Globus pallidus (tissue), 1 donor: ENCODE measurements at regions not wholly inside any gene's neighbourhood (a gene's known extent, or its start where the extent isn't known, plus 50 kb on each side); places are given as distances from the start of the nearest gene placed in this dataset.

Source experiments
- DNase-seq: peaks from one replicate; pipeline ENCODE4 v3.0.0-alpha.2; 2015; ENCODE audit warnings: low spot score

DNA sequence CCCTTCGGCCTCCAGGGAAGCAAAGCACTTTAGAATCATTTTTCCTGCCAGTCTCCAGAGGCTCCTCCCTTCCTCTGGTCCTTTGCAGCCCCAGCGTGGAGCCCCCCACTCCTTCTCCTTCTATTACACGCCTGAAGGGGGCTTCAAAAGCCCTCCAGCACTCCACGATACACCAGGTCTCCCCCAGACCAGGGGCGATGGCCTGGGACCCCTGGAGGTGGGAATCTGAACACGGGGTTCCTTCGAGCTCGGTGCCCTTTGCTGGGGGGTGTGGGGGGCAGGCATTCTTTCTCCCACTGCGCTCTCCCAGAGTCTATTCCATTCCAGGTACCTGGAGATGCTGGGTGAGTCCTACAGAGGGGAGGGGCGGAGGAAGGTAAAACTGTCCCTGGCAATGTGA lies 97.6 kb downstream of the HMX1 start:
- no peak for DNase-seq

DNA sequence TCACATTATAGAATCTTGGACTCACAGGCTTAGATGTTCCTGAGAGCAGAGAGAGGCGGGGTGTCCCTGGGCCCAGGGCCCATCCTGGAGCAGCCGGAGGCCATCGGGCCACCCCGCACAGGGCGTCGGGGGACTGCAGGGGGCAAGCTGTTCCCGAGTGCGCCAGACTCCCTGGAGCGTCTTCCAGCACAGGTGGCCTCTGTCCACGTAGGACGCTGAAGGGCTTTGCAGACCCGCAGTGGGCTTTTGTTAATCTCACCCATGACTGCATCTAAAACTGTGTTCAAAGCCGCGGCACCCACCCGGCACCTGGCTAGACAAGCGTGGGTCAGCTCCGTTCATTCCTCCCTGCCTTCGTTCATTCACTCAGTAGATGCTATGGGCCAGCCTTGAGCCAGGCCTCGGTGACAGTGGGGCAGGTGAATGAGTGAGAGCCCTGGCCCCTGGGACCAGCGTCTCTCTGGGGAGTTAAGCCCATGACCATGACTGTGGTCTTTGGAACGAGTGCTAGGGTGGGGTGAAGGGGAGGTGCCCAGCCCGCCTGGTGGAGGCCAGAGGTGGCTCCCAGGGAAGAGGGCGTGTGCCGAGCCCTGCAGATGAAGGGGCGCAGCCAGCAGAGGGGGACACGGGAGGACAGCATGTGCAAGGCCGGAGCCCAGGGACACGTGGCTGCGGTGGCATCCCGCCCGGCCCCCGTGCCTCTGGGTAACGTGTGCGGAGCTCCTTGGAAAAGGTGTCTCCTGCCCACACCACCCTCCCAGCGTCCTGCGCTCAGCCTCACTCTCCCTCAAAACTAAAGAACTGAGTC lies 98.3 kb downstream of the HMX1 start:
- DNase-seq, result no peak

DNA sequence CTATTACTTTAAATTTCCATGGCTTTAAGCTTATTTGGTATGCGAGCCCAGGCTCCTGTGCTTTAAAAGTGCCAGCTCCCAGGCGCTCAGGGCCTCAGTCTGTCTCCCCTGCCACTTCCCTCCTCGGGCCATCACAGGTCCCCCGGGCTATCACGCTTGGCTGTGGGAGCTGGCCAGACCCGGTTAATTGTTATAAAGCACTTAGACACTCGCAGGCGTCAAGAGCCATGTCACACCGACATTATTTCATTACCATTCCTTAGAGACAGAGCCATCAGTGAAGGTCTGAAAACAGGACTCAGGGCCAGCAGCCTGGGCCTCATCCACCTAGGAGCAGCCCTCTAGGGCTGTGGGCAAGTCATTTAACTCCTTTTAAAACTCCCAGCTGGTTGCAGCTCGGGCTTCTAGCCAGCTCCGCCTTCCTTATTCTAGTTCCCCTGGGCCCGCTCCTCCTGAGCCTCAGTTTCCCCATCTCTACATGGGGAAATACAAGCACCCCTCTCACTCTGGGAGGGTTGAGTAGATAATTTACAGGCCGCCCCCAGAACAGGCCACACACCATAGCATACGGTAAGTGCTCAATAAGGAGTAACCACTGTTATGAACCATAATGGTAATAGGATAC lies 99.0 kb downstream of the HMX1 start:
- no peak for DNase-seq

DNA sequence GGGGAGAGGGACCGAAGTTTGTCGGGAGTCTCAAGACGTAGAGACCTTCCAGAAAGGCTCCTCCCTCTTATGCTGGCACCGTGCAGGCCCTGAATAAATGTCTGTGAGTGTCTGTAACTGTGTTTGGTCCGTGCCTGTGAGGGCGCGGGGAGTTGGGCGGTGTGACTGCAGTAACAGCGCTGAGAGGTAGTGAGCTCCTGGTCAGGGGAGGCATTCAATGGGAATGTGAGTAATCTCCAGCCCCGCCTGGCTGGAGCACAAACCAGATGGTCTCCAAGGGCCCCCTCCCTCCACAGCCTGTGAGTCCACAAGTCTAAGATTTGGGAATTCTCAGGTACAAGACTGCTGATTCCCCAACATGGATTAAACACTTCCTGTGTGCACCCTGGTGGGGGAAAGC lies 100.0 kb downstream of the HMX1 start:
- no peak for DNase-seq

DNA sequence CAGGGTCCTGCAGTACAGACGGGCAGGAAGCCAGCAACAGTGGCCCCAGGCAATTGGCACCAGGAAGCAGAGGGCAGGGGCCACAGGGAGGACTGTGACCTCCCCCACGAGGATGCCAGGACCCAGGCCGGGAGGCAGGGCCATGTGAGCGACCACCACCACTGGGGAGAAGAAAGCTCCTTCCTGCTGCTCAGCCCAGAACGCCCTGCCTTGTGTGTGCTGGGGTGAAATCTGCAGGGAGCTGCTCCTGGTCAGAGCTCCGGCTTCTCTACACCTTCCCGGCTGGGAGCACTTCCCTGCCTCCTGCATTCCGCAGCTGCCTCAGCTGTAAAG lies 100.4 kb downstream of the HMX1 start:
- no peak for DNase-seq

DNA sequence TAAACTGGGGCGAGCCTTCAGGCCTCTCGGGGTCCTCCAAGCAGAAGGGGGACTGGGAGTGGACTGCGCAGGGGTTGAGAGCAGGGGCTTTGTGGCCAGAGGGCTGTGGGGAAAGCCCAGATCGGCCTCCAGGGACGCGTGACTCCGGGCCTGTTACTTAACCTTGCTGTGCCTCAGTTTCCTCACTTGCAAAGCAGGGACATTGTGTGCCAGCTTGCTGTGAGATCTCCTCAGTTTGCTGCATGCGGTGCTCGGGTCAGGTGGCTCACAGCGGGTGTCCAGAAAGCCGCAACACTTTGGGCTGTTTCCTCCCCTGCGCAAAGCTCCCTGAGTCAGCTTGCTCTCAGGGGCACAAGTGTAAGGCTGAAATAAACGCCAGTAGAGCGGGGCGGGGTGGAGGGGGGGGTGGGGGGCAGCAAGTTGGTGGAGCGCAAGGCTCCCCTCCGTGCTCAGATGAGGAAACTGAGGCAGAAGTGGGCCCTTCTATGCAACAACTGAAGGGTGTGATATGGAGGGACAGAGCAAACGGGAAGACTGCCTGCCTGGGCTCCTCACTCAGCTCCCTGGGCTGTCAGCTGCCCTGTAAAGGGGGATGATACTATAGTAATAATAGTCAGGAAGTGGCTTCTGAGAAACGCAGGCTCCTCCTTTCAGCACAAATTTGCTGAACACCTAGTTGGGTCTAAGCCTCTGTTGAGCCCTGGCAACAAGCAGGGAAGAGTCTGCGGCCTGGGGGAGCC lies 101.0 kb downstream of the HMX1 start:
- no peak for DNase-seq

DNA sequence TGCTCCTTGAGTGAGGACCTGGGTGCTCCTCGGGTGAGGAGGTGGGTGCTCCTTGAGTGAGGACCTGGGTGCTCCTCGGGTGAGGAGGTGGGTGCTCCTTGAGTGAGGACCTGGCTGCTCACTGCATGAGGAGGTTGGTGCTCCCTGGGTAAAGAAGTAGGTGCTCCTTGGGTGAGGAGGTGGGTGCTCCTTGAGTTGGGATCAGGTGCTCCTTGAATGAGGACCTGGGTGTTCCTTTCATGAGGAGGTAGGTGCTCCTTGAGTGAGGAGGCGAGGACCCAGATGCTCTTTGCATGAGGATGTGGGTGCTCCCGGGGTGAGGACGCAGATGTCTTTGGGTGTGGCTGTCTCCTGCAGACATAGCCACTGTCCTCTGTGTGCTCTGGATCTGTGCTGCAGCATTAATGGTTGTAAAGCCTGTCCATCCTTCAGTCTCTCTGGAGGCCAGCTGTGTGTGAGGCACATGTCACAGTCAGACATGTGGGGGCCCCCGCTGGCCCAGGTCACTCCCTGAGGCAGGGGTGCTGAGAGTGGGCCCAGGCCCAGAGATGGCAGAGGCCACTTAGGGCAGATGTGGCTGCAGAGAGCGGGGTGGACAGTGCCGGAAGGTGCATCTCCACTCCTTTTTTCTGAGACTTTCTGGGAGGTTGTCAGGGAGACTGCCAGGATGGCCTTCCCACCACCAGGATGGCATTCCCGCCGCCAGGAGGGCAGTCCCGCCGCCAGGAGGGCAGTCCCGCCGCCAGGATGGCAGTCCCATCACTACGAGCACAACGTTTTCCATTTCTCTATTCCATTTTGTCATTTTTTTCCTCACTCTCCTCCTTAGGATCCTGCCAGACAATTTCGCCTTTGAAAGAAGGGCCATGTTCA lies 101.8 kb downstream of the HMX1 start:
- no peak for DNase-seq

DNA sequence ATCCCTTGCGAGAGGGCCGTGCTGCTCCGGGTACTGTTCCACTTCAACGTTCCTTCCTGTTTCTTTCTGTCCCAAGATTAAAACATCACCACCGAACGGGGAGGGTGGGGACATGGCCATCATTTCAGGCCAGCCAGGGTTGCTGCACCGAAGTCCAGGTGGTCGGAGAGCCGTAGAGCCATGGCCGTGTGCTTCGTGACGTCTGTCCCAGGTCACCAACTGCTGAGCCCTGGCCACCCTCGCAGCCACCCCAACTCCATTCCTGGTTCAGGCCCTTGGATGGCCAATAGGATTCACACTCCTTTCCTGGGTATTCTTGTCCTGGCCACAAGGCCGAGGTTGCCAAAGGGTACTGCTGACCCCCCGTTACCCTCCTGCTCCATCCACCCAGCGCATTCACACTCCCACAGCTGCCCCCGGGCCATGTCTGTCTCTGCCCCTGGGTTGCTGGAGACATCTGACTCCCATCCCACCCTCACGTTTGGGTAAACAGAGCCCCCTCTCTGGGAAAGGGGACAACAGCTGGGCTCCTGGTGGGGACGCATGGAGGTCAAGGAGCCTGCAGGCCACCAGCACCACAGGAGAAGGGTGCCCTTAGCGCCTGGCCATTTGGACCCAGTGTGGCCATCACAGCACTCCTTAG lies 103.2 kb downstream of the HMX1 start:
- DNase-seq, result no peak

DNA sequence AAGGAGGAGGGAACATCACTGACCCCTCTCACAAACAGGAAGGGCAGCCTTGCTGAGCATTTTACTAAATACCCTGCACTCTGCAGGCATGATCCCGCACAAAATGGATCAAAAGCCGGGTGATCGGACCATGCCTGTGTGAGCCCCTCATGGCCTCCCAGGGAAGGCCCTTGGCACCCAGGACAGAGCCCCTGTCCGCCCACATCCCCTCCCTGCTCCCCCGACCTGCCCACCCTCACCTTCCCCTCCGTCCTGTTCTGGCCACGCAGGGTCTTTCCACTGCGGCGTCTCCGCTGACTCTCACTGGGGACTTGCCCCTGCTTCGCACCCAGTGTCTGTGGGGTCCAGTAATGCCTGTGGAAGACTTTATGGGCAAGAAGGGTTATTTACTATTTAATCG lies 105.0 kb downstream of the HMX1 start:
- no peak for DNase-seq

DNA sequence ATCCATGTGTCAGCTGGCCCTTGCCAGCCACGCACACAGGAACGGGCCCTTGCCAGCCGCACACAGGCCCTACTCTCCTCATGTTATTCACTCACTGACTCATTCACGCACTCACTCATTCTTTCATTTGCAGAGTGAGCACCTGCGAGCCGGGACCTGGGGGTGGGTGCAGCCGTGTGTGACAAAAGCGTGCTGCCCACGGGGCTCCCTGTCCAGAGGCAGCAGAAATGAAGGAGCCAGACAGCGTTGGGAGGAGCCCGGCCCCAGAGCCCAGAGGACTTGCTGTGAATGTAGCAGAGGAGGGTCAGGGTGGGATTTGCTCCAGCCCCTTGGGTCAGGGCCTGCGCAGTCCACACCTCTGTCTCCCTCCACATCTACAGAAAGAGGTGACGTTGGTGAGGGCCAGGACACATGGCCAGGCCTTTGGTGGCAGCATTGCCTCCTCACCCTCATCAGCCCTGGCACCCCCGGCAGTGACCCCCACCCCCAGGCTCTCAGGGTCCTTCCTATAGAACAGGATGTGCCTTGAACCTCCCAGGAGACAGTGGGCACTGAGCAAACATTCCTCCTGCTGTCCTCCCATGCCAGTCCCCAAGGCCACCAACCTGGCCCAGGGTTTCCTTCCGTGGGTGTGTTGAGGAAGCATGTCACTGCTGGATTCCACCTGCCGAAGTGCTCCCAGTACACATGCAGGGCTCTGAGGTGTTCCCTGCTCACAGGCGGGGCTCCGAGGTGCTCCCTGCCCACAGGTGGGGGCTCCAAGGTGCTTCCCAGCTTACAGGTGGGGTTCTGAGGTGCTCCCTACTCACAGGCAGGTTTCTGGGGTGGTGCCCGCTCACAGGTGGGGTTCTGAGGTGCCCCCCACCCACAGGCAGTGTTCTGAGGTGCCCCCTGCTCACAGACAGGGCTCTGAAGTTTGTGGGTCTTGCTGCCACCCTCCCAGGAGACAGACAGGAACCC lies 105.7 kb downstream of the HMX1 start:
- no peak for DNase-seq

DNA sequence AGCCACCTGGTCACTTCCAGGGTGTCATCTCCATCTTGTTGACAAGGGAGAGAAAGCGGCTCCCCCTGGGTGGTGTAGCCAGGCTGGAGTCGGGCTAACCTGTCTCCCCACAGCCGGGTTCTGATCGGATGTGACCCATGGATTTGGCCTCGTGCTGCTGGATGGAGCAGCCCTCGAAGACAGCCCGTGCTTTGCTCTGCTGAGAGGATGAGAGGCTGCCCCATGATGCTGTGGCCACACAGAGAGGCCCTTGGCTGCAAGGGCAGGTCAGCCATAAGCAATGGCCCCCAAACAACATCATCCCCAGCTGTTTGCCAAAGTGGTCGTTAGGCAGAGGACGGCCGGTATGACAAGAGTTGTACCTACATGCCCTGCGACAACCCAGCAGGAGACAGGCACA lies 106.6 kb downstream of the HMX1 start:
- DNase-seq, result no peak

DNA sequence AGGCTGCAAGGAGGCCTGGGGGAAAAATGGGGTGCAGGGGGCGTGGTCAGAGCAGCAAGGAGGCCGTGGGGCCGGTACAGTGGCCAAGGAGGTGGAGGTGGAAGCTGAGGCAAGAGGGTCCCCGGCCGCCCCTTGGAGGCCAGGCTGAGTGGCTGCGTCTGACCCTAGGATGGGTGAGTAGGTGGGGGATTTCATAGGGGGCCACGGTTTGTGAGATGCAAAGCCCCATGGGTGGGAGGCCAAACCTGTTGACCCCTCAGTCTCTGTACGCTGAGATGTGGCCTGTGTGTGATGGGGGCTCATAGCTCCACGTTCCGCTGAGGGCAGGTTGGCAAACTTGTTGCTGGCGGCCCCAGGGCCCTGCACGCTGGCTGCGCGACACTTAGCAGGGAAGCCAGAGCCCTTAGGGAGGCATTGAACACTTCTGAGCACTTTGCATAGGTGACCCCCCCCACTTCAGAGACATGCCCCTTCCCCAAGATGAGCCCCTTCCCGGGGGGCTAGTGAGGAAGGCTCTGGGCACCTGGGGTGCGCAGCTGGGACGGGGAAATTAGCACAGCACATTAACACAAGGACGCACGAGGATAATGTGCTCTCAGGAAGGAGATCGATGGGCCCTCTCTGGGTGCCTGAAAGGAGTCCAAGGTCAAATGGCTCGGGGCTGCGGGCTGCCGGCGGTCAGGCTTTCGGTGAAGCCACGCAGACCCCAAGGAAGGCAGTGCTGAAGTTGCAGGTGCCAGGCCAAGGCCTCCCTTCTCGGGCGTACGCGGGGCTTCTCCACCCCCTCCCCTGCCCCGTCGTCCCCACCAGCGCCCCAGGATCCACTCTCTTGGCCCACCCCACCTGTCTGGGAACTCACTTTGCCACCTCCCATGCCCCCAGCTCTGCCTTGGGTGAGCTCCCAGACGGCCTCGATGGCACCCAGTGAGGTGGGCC lies 107.4 kb downstream of the HMX1 start:
- no peak for DNase-seq

DNA sequence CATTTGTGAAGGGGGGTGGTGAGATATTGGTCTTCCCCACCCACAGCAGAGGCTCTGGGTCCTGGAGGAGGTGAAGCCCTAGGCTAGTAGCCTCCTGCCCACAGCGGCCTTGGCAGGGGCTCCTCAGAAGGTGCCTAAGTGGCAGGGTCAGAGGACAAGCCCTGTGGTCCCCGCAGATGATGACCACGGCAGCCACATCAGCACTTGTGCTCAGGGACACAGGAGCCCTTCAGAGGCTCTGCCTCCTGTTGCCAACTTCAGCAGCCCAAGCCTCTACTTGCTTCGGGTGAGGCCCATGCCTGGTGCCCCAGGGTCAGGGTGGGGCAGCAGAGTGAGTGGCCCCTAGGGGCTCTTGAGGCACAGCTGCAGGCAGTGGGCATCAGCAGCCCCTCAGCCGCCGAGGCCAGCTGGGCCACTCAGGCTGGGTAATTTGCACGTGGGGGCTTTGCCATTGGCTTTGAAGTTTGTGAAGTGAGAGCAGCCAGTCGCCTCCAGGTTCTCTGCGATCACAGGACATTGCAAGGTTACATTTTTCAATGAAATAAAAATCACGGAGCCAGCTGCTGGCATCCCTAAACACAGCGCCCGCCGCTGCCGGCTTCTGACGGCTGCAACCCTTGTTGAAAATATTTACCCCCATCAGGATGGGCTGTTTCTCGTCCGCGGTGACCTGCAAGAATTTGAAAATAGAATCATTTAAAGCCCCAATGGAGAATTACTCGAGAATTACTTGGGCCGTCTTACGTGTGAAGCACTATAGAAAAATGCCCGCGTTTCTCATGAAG lies 108.5 kb downstream of the HMX1 start:
- DNase-seq, result no peak

DNA sequence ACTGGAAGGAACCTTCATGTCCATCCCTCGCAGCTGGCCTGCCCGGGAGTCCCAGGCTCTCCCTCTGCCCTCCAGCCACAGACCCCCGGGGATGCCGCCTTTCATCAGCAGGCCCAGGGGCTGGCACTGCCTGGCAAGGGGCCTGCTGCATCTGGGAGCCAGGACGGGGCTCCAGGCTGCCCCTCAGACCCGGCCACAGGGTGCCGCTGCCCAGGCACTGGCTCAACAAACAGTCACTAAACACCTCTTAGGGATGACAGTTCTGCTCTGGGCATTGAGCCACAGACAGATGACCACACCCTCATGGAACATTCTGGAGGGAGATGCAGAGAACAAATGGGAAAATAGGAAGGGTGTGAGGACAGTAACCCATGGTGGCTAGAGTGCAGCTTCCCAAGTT lies 109.3 kb downstream of the HMX1 start:
- DNase-seq, result no peak

DNA sequence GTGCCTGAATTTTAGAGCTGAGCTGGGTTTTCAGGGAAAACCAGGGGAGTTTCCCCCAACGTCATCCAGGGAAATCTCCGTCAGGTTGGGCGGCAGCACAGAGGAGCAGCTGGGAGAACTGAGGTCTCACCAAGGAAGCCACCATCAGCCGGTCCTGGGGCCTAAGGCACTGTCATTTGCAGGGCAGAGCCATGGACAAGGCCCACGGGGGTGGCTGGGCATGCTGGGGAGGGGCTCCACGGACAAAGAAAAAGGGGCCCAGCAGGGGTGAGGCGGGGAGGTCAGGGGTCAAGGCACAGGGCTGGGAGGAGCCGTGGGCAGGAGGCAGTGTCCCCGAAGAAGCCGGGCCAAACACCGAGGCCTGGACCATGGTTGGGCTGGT lies 109.8 kb downstream of the HMX1 start:
- DNase-seq, result no peak

DNA sequence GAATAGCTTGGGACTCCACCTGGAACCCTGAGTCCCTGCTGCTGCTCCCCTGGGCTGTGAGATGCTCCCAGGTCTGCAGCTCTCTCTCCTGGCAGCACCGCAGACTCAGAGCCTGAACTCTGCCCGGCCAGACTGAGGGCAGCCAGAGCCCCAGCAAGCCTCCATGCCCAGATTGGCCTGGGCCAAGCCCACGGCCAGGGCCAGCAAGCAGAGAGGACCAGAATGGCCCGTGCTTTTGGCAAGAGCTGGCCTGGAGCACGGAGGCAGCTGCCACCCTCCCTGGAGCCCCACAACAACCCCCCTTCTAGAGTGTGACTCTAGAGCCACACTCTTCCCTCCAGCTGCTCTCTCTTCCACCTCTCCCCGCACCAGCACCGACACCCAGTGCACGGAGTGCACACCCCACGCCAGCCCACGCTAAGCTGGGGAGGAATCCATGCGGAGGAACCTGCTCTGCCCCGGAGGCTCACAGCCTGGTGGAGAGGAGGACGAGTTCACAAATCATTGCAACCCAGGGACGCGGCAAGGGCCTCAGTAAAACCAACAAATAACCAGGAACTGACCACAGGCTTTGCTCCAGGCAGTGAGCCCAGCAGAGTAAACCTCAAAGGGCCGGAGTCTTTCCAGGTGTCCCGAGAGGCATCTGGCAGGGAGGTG lies 110.3 kb downstream of the HMX1 start:
- DNase-seq, result no peak

DNA sequence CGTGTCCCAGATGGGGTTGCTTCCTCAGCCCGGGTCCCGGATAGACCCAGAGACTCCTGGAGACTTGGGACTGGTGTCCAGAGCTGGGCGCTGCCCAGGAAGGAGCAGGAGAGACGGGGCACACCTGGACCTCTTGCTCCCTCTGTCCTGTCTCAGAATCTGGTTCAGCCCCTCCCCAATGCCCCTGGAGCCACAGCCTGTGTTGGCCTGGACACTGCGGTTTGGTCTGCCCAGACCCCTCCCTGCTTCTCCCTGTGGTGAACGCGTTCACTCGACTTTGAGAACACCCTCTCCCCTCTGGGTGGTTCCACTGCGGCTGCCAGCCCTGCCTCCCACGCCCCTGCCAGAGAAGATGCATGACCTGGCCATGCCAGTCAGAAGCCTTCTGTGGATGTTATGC lies 111.1 kb downstream of the HMX1 start:
- DNase-seq, result no peak

DNA sequence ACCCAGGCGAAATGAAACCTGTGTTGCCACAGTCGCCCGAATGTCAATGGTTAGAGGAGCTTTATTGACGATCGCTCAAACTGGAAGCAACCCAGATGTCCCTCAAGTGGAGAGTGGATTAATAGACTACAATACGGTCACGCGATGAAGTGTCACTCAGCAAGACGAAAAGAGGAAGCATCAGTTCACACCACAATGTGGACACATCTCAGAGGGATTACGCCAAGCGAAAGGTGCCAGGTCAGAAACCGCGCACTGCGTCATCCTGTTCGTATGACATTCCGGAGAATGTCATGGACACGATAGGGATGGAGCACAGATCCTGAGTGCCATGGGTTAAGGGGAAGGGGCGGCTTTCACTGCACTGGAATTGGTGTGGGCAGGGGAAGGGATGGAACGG lies 111.7 kb downstream of the HMX1 start:
- DNase-seq, result no peak
